ENCODE measurements at regions not wholly inside any gene's neighbourhood (a gene's known extent, or its start where the extent isn't known, plus 50 kb on each side); places are given as distances from the start of the nearest gene placed in this dataset.

DNA sequence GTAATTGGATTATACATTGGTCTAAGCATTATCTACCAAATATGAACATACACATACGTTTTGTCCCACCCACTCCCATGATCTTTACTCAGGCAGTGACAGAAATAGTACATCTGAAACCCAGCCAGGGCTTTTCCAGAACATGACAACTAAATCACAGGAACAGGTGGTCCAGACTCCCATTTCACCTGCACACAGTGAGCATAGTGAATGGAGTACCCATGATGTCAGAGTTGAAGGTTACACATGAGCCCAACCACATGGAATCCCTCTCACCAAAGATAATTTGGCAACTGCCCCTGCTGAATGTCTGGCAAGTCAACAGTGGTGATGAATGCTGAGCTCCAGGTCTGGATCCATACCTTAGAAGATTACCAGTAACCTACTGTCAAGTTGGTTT is 411.9 kb upstream of the LUZP2 start:
- no peak for DNase-seq (ENCODE audit: low read depth)
- Histone ChIP-seq H3K9me3 (ENCODE audit: insufficient read depth, low read depth, low read length) (no peaks in the 10 kb centered on the region), H4K20me1 (ENCODE audit: insufficient read depth, low read length) (no peaks in the 10 kb centered on the region), H3K36me3 (ENCODE audit: insufficient read depth, low read length) (no peaks in the 10 kb centered on the region), H3K27me3 (ENCODE audit: insufficient read depth, low read length) (no peaks in the 10 kb centered on the region), H2AFZ (ENCODE audit: low read depth, low read length) (no peak overlapping the region), H3K79me2 (ENCODE audit: insufficient read depth, low read length) (no peaks in the 10 kb centered on the region), H3K4me1 (ENCODE audit: insufficient read depth, low read length) (no peaks in the 10 kb centered on the region), H3K9ac (ENCODE audit: low read length) (no peak overlapping the region), H3K27ac (ENCODE audit: low read depth, low read length) (no peak overlapping the region), H3K4me2 (ENCODE audit: low read length) (no peak overlapping the region), H3K4me3 (ENCODE audit: insufficient read depth, low read depth, low read length) (no peak overlapping the region)
- H3K27me3 Mint-ChIP-seq (ENCODE audit: low read depth, unreplicated experiment): no peaks in the 10 kb centered on the region
- no peak overlapping the region for H3K4me3 Mint-ChIP-seq (ENCODE audit: unreplicated experiment)
- no peaks in the 10 kb centered on the region for H3K36me3 Mint-ChIP-seq (ENCODE audit: low read depth, unreplicated experiment)
- H3K27ac Mint-ChIP-seq (ENCODE audit: unreplicated experiment): no peak overlapping the region
- H3K4me1 Mint-ChIP-seq (ENCODE audit: low read depth, unreplicated experiment): no peaks in the 10 kb centered on the region
- no peak for TF ChIP-seq EZH2 (IDR thresholded peaks at IDR 0.05; ENCODE audit: insufficient read depth, low read length)
- TF ChIP-seq, protein P1, sequence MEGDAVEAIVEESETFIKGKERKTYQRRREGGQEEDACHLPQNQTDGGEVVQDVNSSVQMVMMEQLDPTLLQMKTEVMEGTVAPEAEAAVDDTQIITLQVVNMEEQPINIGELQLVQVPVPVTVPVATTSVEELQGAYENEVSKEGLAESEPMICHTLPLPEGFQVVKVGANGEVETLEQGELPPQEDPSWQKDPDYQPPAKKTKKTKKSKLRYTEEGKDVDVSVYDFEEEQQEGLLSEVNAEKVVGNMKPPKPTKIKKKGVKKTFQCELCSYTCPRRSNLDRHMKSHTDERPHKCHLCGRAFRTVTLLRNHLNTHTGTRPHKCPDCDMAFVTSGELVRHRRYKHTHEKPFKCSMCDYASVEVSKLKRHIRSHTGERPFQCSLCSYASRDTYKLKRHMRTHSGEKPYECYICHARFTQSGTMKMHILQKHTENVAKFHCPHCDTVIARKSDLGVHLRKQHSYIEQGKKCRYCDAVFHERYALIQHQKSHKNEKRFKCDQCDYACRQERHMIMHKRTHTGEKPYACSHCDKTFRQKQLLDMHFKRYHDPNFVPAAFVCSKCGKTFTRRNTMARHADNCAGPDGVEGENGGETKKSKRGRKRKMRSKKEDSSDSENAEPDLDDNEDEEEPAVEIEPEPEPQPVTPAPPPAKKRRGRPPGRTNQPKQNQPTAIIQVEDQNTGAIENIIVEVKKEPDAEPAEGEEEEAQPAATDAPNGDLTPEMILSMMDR (IDR thresholded peaks at IDR 0.05; ENCODE audit: insufficient read depth, low read depth, low read length): no peak
- no peak for FAIRE-seq
- no peaks in the 10 kb centered on the region for H3K9me3 Mint-ChIP-seq (ENCODE audit: unreplicated experiment)

GRCh38 chr11:24086921-24087320 is 409.9 kb upstream of the LUZP2 start:
- H3K9ac ChIP-seq (ENCODE audit: low read length): no peak overlapping the region
- H2AFZ ChIP-seq (ENCODE audit: low read depth, low read length): no peak overlapping the region
- H3K27ac Mint-ChIP-seq (ENCODE audit: unreplicated experiment): no peak overlapping the region
- no peaks in the 10 kb centered on the region for H3K36me3 Mint-ChIP-seq (ENCODE audit: low read depth, unreplicated experiment)
- no peaks in the 10 kb centered on the region for H3K4me1 Mint-ChIP-seq (ENCODE audit: low read depth, unreplicated experiment)
- H3K4me3 ChIP-seq (ENCODE audit: insufficient read depth, low read depth, low read length): no peak overlapping the region
- no peaks in the 10 kb centered on the region for H3K27me3 Mint-ChIP-seq (ENCODE audit: low read depth, unreplicated experiment)
- FAIRE-seq (no peak), DNase-seq (ENCODE audit: low read depth) (no peak)
- no peaks in the 10 kb centered on the region for H3K27me3 ChIP-seq (ENCODE audit: insufficient read depth, low read length)
- H3K4me2 ChIP-seq (ENCODE audit: low read length): no peak overlapping the region
- no peaks in the 10 kb centered on the region for H3K36me3 ChIP-seq (ENCODE audit: insufficient read depth, low read length)
- no peak overlapping the region for H3K27ac ChIP-seq (ENCODE audit: low read depth, low read length)
- no peaks in the 10 kb centered on the region for H4K20me1 ChIP-seq (ENCODE audit: insufficient read depth, low read length)
- TF ChIP-seq EZH2 (IDR thresholded peaks at IDR 0.05; ENCODE audit: insufficient read depth, low read length): no peak
- TF ChIP-seq, protein P1 (IDR thresholded peaks at IDR 0.05; ENCODE audit: insufficient read depth, low read depth, low read length): no peak
- H3K4me1 ChIP-seq (ENCODE audit: insufficient read depth, low read length): no peaks in the 10 kb centered on the region
- no peaks in the 10 kb centered on the region for H3K79me2 ChIP-seq (ENCODE audit: insufficient read depth, low read length)
- no peaks in the 10 kb centered on the region for H3K9me3 Mint-ChIP-seq (ENCODE audit: unreplicated experiment)
- no peaks in the 10 kb centered on the region for H3K9me3 ChIP-seq (ENCODE audit: insufficient read depth, low read depth, low read length)
- H3K4me3 Mint-ChIP-seq (ENCODE audit: unreplicated experiment): no peak overlapping the region

DNA sequence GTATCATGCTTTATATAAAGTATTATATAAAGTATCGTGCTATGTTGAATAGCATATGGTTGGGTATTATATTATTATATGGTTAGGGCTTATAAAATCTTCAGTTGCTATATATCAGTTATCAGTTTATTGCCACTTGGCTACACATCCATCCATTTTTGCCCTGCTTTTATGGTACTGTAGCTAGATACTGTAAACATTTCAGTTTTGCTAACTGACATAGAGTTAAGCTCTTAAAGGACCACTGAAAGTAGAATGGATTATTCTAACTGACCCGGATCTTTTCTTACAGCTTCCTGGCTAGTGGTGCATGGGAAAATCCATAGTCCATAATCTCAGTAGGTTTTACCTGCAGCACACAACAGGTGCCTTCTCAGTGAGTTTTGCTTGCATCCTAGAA is 405.3 kb upstream of the LUZP2 start:
- no peak overlapping the region for H3K4me3 Mint-ChIP-seq (ENCODE audit: unreplicated experiment)

More for the DNA sequence above, 405.3 kb upstream of the LUZP2 start:
- Histone ChIP-seq H3K27me3 (ENCODE audit: insufficient read depth, low read length) (no peaks in the 10 kb centered on the region), H3K4me1 (ENCODE audit: insufficient read depth, low read length) (no peaks in the 10 kb centered on the region), H4K20me1 (ENCODE audit: insufficient read depth, low read length) (no peaks in the 10 kb centered on the region), H3K36me3 (ENCODE audit: insufficient read depth, low read length) (no peaks in the 10 kb centered on the region), H3K4me3 (ENCODE audit: insufficient read depth, low read depth, low read length) (no peak overlapping the region), H3K9ac (ENCODE audit: low read length) (no peak overlapping the region), H3K9me3 (ENCODE audit: insufficient read depth, low read depth, low read length) (no peaks in the 10 kb centered on the region), H3K4me2 (ENCODE audit: low read length) (no peak overlapping the region), H2AFZ (ENCODE audit: low read depth, low read length) (no peak overlapping the region), H3K79me2 (ENCODE audit: insufficient read depth, low read length) (no peaks in the 10 kb centered on the region), H3K27ac (ENCODE audit: low read depth, low read length) (no peak overlapping the region)
- DNase-seq (ENCODE audit: low read depth) (no peak), FAIRE-seq (no peak)
- no peaks in the 10 kb centered on the region for H3K27me3 Mint-ChIP-seq (ENCODE audit: low read depth, unreplicated experiment)
- no peak overlapping the region for H3K27ac Mint-ChIP-seq (ENCODE audit: unreplicated experiment)
- no peak for TF ChIP-seq EZH2 (IDR thresholded peaks at IDR 0.05; ENCODE audit: insufficient read depth, low read length)
- TF ChIP-seq, protein P1 (IDR thresholded peaks at IDR 0.05; ENCODE audit: insufficient read depth, low read depth, low read length): no peak
- H3K4me1 Mint-ChIP-seq (ENCODE audit: low read depth, unreplicated experiment): no peaks in the 10 kb centered on the region
- no peaks in the 10 kb centered on the region for H3K9me3 Mint-ChIP-seq (ENCODE audit: unreplicated experiment)
- H3K36me3 Mint-ChIP-seq (ENCODE audit: low read depth, unreplicated experiment): no peaks in the 10 kb centered on the region
